GM19438 (cell line): ENCODE measurements at regions not wholly inside any gene's neighbourhood (a gene's known extent, or its start where the extent isn't known, plus 50 kb on each side); places are given as distances from the start of the nearest gene placed in this dataset.
"Not testable (repeated sequence)": the region's sequence is repeated elsewhere in the genome, so short reads cannot be mapped to it uniquely, and the experiment has no call there.

Source experiments
- ATAC-seq: cut with Tn5 transposase; IDR thresholded peaks from one replicate; pipeline ENCODE4 v1.9.1; 2021; ENCODE audit warnings: low read depth; ENCODE audit not compliant: unreplicated experiment

DNA sequence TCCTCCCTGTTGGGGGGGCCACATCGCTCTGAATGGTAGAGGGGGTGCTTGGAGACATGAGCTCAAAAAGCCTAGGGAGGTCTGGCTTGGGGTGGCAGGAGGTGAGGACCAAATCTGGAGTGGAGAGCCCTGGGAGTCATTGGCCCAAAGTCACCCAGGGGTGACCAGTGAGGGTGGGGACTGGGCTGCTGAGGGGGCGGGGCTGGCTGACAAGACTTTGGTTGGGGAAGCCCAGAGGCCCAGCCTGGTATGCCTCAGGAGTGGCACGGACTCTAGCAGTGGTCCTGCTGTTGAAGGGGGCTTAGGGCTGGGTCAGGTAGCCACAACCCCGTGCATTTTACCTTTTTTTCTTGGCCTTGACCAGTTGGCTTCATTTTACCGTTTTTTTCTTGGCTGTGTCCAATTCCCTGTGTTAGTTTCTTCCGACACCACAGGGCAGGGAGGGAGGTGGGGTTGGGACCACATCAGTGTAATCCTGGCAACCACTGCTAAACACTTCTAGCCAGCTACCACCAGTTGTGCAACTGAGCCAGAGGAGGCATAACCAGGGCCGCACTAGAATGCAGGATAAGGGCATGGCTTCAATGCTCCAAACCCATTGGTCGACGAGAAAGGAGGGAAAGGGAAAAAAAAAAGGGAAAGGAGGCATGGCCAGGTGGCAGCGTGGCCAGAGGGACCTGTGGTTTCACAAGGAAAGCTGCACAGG is 105.3 kb upstream of the C2CD4B start:
- ATAC-seq: no peak

GRCh38 chr15:62272290-62272689 is 107.2 kb upstream of the C2CD4B start:
- no peak for ATAC-seq

DNA sequence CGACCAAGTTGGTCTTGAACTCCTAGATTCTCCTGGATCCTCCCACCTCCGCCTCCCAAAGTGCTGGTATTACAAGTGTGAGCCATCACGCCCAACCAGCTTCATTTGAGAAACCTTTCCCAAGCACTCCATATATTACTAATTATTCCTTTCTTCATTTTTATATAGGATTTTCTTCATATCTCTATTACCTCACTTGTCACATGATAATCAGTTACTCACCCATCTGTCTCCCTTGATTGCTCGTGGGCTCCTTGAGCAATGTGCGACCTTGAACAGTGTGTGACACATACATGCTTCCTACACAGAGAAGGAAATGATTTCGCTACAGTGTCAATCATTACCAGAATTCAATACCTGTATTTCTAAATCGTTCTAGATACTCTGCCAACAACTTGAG is 110.7 kb upstream of the C2CD4B start:
- no peak for ATAC-seq

DNA sequence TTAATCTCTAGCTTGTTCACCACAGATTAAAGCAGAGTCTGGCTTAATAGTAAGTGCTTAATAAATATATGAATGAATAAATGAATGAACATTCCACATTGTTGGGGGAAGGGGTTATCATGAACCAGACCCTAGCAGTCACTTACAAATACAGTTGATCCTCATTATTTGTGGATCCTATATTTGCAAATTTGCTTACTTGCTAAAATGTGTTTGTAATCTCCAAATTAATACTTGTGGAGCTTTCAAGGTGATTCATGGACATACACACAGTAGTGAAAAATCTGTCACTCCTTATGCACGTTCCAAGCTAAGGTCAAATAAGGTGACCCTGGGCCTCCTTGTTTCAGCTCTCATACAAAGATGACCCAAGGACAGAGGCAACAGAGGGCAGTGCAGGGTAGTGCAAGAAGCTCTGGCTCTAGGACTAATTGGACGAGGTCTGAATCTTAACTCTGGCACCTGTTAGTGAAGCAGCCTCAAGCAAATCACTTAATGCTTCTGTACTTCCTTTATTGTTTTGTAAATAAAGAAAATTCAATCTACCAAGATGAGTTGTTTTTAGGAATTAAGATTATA is 112.8 kb upstream of the C2CD4B start:
- no peak for ATAC-seq

- ATAC-seq: no peak
These were observed 113.4 kb upstream of the C2CD4B start for GRCh38 chr15:62278534-62278933.

DNA sequence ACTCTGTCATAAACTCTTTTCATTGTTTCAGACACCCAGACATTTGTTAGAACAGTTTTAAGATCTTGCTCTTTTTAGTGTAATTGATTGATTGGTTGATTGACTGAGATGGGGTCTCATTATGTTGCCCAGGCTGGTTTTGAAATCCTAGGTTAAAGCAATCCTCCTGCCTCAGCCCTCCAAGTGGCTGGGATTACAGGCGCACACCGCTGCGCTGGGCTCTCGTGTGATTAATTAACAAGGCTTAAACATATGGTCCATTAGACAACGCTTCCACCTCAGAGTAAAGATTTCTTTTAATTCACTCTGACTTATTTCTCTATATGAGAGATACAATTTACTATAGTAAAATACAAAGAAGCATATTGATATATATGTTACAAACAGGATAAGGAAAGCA is 114.0 kb upstream of the C2CD4B start:
- ATAC-seq: no peak

- no peak for ATAC-seq
These were observed 115.5 kb upstream of the C2CD4B start for GRCh38 chr15:62280625-62281024.

DNA sequence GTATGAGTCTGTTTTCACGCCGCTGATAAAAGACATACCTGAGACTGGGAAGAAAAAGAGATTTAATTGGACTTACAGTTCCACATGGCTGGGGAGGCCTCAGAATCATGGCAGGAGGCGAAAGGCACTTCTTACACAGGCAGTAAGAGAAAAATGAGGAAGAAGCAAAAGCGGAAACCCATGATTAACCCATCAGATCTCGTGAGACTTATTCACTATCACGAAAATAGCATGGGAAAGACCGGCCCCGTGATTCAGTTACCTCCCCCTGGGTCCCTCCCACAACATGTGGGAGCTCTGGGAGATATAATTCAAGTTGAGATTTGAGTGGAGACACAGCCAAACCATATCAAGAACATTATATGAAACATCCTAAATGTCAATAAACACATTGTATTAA is 116.7 kb upstream of the C2CD4B start:
- ATAC-seq: not testable (repeated sequence)

- ATAC-seq: no peak
These were observed 122.2 kb upstream of the C2CD4B start for GRCh38 chr15:62287066-62287857.

- ATAC-seq: no peak
These were observed 123.4 kb upstream of the C2CD4B start for GRCh38 chr15:62288361-62289017.

- ATAC-seq: no peak
These were observed 126.2 kb upstream of the C2CD4B start for GRCh38 chr15:62291262-62291661.

GRCh38 chr15:62296756-62297507 is 131.8 kb upstream of the C2CD4B start:
- ATAC-seq: no peak

GRCh38 chr15:62297522-62297921 is 132.4 kb upstream of the C2CD4B start:
- ATAC-seq: no peak

DNA sequence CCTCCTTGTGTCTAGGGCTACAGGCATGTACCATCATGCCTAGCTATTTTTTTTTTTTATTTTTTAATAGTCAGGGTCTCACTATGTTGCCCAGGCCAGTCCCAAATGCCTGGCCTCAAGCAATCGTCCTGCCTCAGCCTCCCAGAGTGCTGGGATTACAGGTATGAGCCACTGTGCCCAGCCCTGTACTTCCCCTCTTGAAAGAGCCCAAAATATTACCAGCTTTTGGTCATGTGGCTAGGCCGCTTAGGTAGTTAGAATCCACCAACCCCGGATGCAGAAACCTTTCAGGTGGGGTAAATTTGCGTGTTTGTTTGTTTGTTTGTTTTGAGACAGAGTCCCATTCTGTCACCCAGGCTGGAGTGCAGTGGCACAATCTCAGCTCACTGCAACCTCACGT is 132.8 kb upstream of the C2CD4B start:
- ATAC-seq: no peak

DNA sequence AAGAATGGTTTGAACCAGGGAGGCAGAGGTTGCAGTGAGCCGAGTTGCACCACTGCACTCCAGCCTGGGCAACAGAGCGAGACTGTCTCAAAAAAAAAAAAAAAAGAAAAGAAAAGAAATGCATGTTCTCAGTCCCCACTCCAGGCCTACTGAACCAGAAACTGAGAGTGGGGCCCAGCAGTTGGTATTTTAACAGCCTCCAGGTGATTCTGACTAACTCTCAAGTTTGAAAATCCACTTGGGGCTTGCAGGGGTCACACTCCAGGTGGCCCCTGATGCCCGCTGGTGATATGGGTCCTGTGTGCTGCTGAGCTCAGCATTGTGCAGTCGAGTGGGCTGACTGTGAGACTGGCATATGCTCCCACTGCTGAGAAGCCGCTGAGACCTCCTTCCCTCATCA is 133.7 kb upstream of the C2CD4B start:
- ATAC-seq: no peak

GRCh38 chr15:62299541-62299940 is 134.5 kb upstream of the C2CD4B start:
- ATAC-seq: no peak

GRCh38 chr15:62301993-62302675 is 137.0 kb upstream of the C2CD4B start:
- no peak for ATAC-seq

- no peak for ATAC-seq
These were observed 141.9 kb upstream of the C2CD4B start for GRCh38 chr15:62306851-62307504.

DNA sequence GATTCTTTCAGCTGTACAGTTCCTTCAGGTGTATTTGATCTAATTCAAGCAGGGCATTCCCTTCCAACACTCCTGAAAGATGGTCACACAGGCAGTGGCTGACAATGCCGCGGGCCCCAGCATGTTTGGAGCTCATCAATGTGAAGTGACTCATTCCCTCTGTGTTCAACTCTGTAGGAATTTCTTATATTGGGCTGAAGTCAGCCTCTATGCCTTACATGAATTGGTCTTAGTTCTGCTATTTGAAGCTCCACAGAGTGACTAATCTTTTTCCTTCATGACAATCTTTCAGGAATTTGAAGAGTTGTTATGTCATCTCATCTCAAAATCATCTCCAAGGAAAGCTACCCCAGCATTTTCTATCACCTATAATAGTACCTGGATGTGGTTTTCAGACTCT is 142.5 kb upstream of the C2CD4B start:
- ATAC-seq: no peak
